ENCODE measurements at regions not wholly inside any gene's neighbourhood (a gene's known extent, or its start where the extent isn't known, plus 50 kb on each side); places are given as distances from the start of the nearest gene placed in this dataset.

DNA sequence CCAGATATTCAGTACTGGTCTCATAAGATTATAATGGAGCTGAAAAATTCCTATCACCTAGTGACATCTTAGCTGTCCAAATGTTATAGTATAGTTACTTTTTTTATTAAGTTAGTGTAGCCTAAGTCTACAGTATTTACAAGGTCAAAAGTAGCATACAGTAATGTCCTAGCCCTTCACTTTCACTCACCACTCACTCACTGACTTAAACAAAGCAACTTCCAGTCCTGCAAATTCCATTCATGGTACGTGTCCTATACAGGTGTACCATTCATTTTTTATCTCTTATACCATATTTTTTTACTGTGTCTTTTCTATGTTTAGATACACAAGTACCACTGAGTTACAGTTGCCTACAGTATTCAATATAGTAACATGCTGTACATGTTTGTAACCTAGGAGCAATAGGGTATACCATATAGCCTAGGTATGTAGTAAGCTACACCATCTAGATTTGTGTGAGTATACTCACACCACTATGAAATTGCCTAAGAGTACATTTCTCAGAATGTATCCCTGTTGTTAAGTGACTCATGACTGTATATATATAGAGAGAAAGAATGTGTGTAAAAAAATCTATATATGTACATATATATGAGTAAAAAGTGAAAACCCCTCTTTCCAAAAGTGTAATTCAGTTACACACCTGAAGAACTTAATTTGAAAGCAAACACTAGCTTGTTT lies 234.8 kb upstream of the WWC1 start:
- TF ChIP-seq, protein P1, sequence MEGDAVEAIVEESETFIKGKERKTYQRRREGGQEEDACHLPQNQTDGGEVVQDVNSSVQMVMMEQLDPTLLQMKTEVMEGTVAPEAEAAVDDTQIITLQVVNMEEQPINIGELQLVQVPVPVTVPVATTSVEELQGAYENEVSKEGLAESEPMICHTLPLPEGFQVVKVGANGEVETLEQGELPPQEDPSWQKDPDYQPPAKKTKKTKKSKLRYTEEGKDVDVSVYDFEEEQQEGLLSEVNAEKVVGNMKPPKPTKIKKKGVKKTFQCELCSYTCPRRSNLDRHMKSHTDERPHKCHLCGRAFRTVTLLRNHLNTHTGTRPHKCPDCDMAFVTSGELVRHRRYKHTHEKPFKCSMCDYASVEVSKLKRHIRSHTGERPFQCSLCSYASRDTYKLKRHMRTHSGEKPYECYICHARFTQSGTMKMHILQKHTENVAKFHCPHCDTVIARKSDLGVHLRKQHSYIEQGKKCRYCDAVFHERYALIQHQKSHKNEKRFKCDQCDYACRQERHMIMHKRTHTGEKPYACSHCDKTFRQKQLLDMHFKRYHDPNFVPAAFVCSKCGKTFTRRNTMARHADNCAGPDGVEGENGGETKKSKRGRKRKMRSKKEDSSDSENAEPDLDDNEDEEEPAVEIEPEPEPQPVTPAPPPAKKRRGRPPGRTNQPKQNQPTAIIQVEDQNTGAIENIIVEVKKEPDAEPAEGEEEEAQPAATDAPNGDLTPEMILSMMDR (optimal IDR thresholded peaks at IDR 0.05 in 1 of 3, IDR thresholded peaks at IDR 0.05 in 1 of 3, conservative IDR thresholded peaks at IDR 0.05 in 1 of 3; ENCODE audit: extremely low read depth in 1 of 3, insufficient read depth in 2 of 3, low read length in 3 of 3), result no peak
- no peak for TF ChIP-seq EZH2 (IDR thresholded peaks at IDR 0.05; ENCODE audit: low read length)

All from keratinocyte (primary cell).